IMR-90 (cell line): ENCODE measurements at regions not wholly inside any gene's neighbourhood (a gene's known extent, or its start where the extent isn't known, plus 50 kb on each side); places are given as distances from the start of the nearest gene placed in this dataset.

Experiments used
- ATAC-seq: fragments of 200-7000 bp; cut with Tn5 transposase; 2 replicates; pipeline ENCODE4 v1.9.1; 2020; ENCODE audit warnings: low read depth, mild to moderate bottlenecking, moderate library complexity
- BruUV-seq: library from RNA; stranded (reverse); fragments of 400-500 nt; replicated peaks from 2 replicates; lab custom pipeline; 2021; lab: Mats Ljungman, UMichigan
- CTCF ChIA-PET: fragments of 300-600 bp; formaldehyde crosslinking; extraction: SDS; loops from one replicate; lab custom pipeline; 2021; ENCODE audit warnings: antibody characterized with exemption; lab: Yijun Ruan, JAX
- POLR2A ChIA-PET: fragments of 300-600 bp; sonication (Branson Sonifier 250); formaldehyde crosslinking; loops from one replicate; lab custom pipeline; 2022; ENCODE audit warnings: antibody characterized with exemption; ENCODE audit not compliant: unreplicated experiment; lab: Charles Lee
- DNase-seq: peaks from one replicate; pipeline ENCODE4 v3.0.0; 2013
- H2AFZ ChIP-seq: replicated peaks from 2 replicates; pipeline ENCODE3; 2013; ENCODE audit warnings: low read length, mild to moderate bottlenecking; ENCODE audit not compliant: poor library complexity
- H2AK5ac ChIP-seq: 2 replicates; pipeline ENCODE4 v1.6.1; 2013; ENCODE audit warnings: low read depth, low read length, inconsistent platforms
- H2AK9ac ChIP-seq: replicated peaks from 2 replicates; pipeline ENCODE3; 2013; ENCODE audit warnings: mild to moderate bottlenecking, low read depth, low read length, moderate library complexity; ENCODE audit not compliant: poor library complexity
- H2BK120ac ChIP-seq: 2 replicates; pipeline ENCODE4 v1.6.1; 2013; ENCODE audit warnings: low read depth, low read length, inconsistent platforms
- H2BK15ac ChIP-seq: 3 replicates; pipeline ENCODE4 v1.6.1; 2013; ENCODE audit warnings: low read depth, low read length, inconsistent platforms
- H2BK20ac ChIP-seq: 2 replicates; pipeline ENCODE4 v1.6.1; 2013; ENCODE audit warnings: low read depth, mild to moderate bottlenecking, inconsistent platforms, low read length, moderate library complexity
- H2BK5ac ChIP-seq: 2 replicates; pipeline ENCODE4 v1.6.1; 2013; ENCODE audit warnings: mild to moderate bottlenecking, low read depth, low read length, inconsistent platforms; ENCODE audit not compliant: poor library complexity, severe bottlenecking
- H3K14ac ChIP-seq: replicated peaks from 2 replicates; pipeline ENCODE4 v1.6.1; 2013; ENCODE audit warnings: low read depth, low read length, inconsistent platforms
- H3K18ac ChIP-seq: 2 replicates; pipeline ENCODE4 v1.6.1; 2013; ENCODE audit warnings: low read depth, low read length, control low read depth
- H3K23ac ChIP-seq: 2 replicates; pipeline ENCODE4 v1.6.1; 2013; ENCODE audit warnings: low read depth, low read length, inconsistent platforms
- H3K27ac ChIP-seq: 2 replicates; pipeline ENCODE4 v1.5.1; 2013; ENCODE audit warnings: mild to moderate bottlenecking, control low read depth, low read length; ENCODE audit not compliant: insufficient read depth
- H3K27me3 ChIP-seq: 2 replicates; pipeline ENCODE4 v1.6.1; 2013; ENCODE audit warnings: low read length; ENCODE audit not compliant: control insufficient read depth, insufficient read depth
- H3K36me3 ChIP-seq: 2 replicates; pipeline ENCODE4 v1.6.1; 2013; ENCODE audit warnings: low read length, mixed read lengths; ENCODE audit not compliant: control insufficient read depth, insufficient read depth
- H3K4ac ChIP-seq: 2 replicates; pipeline ENCODE4 v1.6.1; 2013; ENCODE audit warnings: low read depth, low read length, inconsistent platforms
- H3K4me1 ChIP-seq: 2 replicates; pipeline ENCODE4 v1.6.1; 2013; ENCODE audit warnings: low read length, mixed read lengths; ENCODE audit not compliant: control insufficient read depth, insufficient read depth
- H3K4me2 ChIP-seq: 2 replicates; pipeline ENCODE4 v1.6.1; 2013; ENCODE audit warnings: low read depth, mild to moderate bottlenecking, control low read depth, low read length, moderate library complexity
- H3K4me3 ChIP-seq: 2 replicates; pipeline ENCODE4 v1.5.1; 2013; ENCODE audit warnings: low read depth, mild to moderate bottlenecking, control low read depth, low read length, moderate library complexity; ENCODE audit not compliant: insufficient read depth
- H3K56ac ChIP-seq: 2 replicates; pipeline ENCODE4 v1.6.1; 2013; ENCODE audit warnings: low read length, inconsistent platforms; ENCODE audit not compliant: insufficient read depth; ENCODE audit errors: extremely low read depth
- H3K79me1 ChIP-seq, 2 experiments: 2 replicates each; pipeline ENCODE4 v1.6.1; 2013; ENCODE audit warnings: low read length in 2 of 2, inconsistent platforms in 1 of 2, low read depth in 1 of 2
- H3K9ac ChIP-seq: 2 replicates; pipeline ENCODE4 v1.6.1; 2013; ENCODE audit warnings: low read depth, low read length, control low read depth
- H3K9me1 ChIP-seq: 2 replicates; pipeline ENCODE4 v1.6.1; 2013; ENCODE audit warnings: low read length, inconsistent platforms; ENCODE audit not compliant: insufficient read depth
- H3K9me3 ChIP-seq: 2 replicates; pipeline ENCODE4 v1.6.1; 2013; ENCODE audit warnings: low read length; ENCODE audit not compliant: control insufficient read depth, insufficient read depth
- H4K20me1 ChIP-seq: 2 replicates; pipeline ENCODE4 v1.6.1; 2013; ENCODE audit warnings: low read length, inconsistent platforms; ENCODE audit not compliant: insufficient read depth
- H4K5ac ChIP-seq: 2 replicates; pipeline ENCODE4 v1.6.1; 2013; ENCODE audit warnings: mild to moderate bottlenecking, low read depth, low read length, control low read depth
- H4K8ac ChIP-seq, 2 experiments: 2 replicates each; pipeline ENCODE4 v1.6.1; 2013; ENCODE audit warnings: low read depth in 2 of 2, low read length in 2 of 2, control low read depth in 1 of 2, inconsistent platforms in 1 of 2
- H4K91ac ChIP-seq: 2 replicates; pipeline ENCODE4 v1.6.1; 2013; ENCODE audit warnings: low read depth, low read length, inconsistent platforms; ENCODE audit not compliant: insufficient read depth
- MAZ ChIP-seq: IDR thresholded peaks from 2 replicates; pipeline ENCODE4 v1.6.1; 2012; ENCODE audit warnings: low read depth, mild to moderate bottlenecking, low read length, improper control_type of control experiment, moderate library complexity, borderline replicate concordance
- NFE2L2 ChIP-seq: fragments of 150-350 bp; IDR thresholded peaks from 2 replicates; pipeline ENCODE4 v1.6.1; 2016; ENCODE audit warnings: low read depth, mild to moderate bottlenecking, low read length
- RAD21 ChIP-seq: IDR thresholded peaks from 2 replicates; pipeline ENCODE4 v1.6.1; 2012; ENCODE audit warnings: low read length, improper control_type of control experiment
- dilution Hi-C: fragments of 300-500 bp; cut with HindIII; formaldehyde crosslinking; loops from one replicate; pipeline ENCODE4 v1.14.3; 2018; ENCODE audit warnings: low sequenced_read_pairs; ENCODE audit not compliant: unreplicated experiment
- in situ Hi-C: fragments of 300-500 bp; cut with MboI; formaldehyde crosslinking; loops from 3 replicates; pipeline ENCODE4 v1.14.3; 2019; ENCODE audit warnings: low sequenced_read_pairs, inconsistent platforms, mixed read lengths
- intact Hi-C: fragments of 100-400 bp; cut with micrococcal nuclease; formaldehyde crosslinking; loops from 2 replicates; pipeline ENCODE4 v1.10.0; 2022

DNA sequence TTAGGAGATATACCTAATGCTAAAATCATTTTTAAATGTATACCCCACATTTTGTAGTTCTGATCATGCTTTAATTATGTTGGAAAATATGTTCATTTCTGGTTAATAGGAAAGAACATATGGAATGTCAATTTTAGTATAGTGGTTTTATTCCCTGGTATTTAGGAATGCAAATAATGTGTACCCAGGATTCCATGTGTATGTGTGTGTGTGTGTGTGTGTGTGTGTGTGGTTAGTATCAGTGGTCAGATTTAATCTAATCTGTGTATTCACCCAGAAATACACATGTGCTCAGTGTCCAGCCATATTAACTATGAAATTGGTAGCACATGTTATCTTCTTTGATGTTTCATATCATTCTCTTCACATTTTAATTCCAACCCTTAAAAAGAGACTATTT is 233.5 kb upstream of the DCBLD2 start:
- no peak overlapping the region for H3K4ac ChIP-seq
- in situ Hi-C loops, result no loop called here
- DNase-seq (no peak), ATAC-seq (no peak)
- H2BK5ac ChIP-seq, result no peak overlapping the region
- no peak overlapping the region for H2AFZ ChIP-seq
- dilution Hi-C loops, result no loop called here
- no peak overlapping the region for H2BK120ac ChIP-seq
- no peak overlapping the region for H2BK15ac ChIP-seq
- H4K8ac ChIP-seq, result no peak overlapping the region
- CTCF ChIA-PET, result no interaction called here
- H2AK9ac ChIP-seq, result no peak overlapping the region
- peaks cover 3% of the 10 kb centered on the region for H3K4me1 ChIP-seq
- peaks cover under 1% of the 10 kb centered on the region; the same call in 1 of the 2 replicates for H3K9me1 ChIP-seq
- H4K91ac ChIP-seq, result no peak overlapping the region
- H4K20me1 ChIP-seq, result no peaks in the 10 kb centered on the region
- intact Hi-C loops, result no loop called here
- TF ChIP-seq MAZ (no peak), RAD21 (no peak), NFE2L2 (no peak)
- H3K4me3 ChIP-seq, result no peak overlapping the region
- no peaks in the 10 kb centered on the region for H3K36me3 ChIP-seq
- BruUV-seq, result no TSS peak
- no peak overlapping the region for H4K5ac ChIP-seq
- H3K27ac ChIP-seq, result no peak overlapping the region
- H3K23ac ChIP-seq, result no peak overlapping the region
- POLR2A ChIA-PET, result no interaction called here
- H3K56ac ChIP-seq, result no peak overlapping the region
- H3K14ac ChIP-seq, result no peak overlapping the region
- no peak overlapping the region for H3K18ac ChIP-seq
- H2BK20ac ChIP-seq, result no peak overlapping the region
- no peaks in the 10 kb centered on the region for H3K27me3 ChIP-seq
- no peak overlapping the region for H3K9ac ChIP-seq
- no peak overlapping the region for H2AK5ac ChIP-seq
- no peaks in the 10 kb centered on the region for H3K79me1 ChIP-seq
- no peak overlapping the region for H3K4me2 ChIP-seq
- H3K9me3 ChIP-seq, result no peaks in the 10 kb centered on the region
